ENCODE measurements at regions not wholly inside any gene's neighbourhood (a gene's known extent, or its start where the extent isn't known, plus 50 kb on each side); places are given as distances from the start of the nearest gene placed in this dataset.

- no peak for DNase-seq (ENCODE audit: low spot score)
Measured at GRCh38 chr16:80300876-80301275, 239.9 kb upstream of the DYNLRB2 start.

GRCh38 chr16:80300456-80300855 lies 240.3 kb upstream of the DYNLRB2 start:
- DNase-seq (ENCODE audit: low spot score) = no peak

DNA sequence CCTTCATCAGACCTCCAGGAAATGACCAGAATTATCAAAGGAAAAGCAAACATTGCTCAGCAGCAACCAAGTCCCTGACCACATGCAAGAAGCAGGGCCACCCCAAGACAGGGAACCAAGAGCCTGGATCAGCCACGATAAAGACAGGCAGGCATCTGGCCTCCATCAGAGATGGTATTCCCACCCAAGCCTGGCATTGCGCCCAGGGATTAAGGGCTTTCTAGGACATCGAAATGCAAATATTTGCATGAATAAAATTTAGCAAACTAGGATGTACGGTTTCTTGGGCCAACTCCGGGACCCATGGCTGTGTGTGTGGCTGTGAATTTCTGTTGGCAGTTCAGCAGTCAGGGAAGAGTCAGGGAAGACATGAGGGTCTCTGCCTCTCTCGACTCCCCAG lies 241.4 kb upstream of the DYNLRB2 start:
- peak; percentile 32 for DNase-seq (ENCODE audit: low spot score)

GRCh38 chr16:80298676-80299075 lies 242.1 kb upstream of the DYNLRB2 start:
- no peak for DNase-seq (ENCODE audit: low spot score)

GRCh38 chr16:80296034-80296433 lies 244.8 kb upstream of the DYNLRB2 start:
- no peak for DNase-seq (ENCODE audit: low spot score)

DNA sequence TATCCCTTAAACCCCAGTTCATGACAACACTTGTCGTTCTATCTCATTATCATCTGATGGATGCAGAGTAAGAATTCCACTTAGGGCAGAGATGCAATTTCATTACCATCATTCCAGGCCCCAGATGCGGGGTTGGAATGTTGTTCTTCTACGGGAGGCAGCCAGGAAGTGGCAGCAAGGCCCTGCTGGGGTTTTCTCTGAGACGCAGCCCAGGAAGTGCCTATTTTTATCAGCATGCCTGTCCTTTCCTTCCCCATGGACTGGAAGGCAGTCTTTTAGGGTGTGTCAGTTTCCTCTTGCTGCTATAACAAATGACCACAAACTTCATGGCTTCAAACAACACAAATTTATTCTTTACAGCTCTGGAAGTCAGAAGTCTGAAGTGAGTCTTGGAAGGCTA lies 246.6 kb upstream of the DYNLRB2 start:
- DNase-seq (ENCODE audit: low spot score) = no peak

GRCh38 chr16:80288616-80289015 lies 252.2 kb upstream of the DYNLRB2 start:
- DNase-seq (ENCODE audit: low spot score) = no peak

GRCh38 chr16:80287674-80288073 lies 253.1 kb upstream of the DYNLRB2 start:
- DNase-seq (ENCODE audit: low spot score) = no peak

GRCh38 chr16:80285104-80285503 lies 255.7 kb upstream of the DYNLRB2 start:
- no peak for DNase-seq (ENCODE audit: low spot score)

DNA sequence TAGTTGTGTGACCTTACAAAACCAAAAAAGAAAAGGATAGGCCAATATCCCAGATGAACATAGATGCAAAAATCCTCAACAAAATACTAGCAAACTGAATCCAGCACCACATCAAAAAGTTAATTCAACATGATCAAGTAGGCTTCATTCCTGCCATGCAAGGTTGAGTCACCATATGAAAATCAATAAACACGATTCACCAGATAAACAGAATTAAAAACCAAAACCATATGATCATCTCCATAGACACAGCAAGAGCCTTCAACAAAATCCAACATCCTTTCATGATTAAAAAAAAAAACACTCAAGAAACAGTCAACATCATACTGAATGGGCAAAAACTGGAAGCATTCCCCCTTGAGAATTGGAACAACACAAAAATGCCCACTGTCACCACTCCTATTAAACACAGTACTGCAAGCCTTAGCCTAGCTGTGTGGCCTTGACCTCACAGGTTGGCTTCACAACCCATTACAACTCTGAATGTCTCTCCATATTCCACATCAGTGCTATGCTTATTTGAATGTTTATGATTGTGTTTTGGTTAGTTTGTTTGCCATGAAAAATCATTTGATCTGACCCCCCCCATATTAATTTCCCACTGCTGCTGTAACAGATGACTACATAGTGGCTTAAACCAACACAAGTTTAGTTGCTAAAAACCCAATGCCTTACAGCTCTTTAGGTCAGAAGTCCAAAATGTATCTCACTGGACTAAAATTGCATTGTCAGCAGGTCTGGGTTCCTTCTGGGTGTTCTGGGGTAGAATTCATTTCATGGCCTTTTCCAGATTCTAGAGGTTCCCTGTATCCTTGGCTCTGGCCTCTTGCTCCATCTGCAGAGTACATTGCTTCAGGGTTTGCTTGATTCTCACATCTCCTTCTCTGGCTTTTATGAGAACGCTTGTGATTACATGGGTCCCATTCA lies 257.1 kb upstream of the DYNLRB2 start:
- no peak for DNase-seq (ENCODE audit: low spot score)

- DNase-seq (ENCODE audit: low spot score) = no peak
Measured at GRCh38 chr16:80280557-80280956, 260.2 kb upstream of the DYNLRB2 start.

- no peak for DNase-seq (ENCODE audit: low spot score)
Measured at GRCh38 chr16:80279656-80280055, 261.1 kb upstream of the DYNLRB2 start.

DNA sequence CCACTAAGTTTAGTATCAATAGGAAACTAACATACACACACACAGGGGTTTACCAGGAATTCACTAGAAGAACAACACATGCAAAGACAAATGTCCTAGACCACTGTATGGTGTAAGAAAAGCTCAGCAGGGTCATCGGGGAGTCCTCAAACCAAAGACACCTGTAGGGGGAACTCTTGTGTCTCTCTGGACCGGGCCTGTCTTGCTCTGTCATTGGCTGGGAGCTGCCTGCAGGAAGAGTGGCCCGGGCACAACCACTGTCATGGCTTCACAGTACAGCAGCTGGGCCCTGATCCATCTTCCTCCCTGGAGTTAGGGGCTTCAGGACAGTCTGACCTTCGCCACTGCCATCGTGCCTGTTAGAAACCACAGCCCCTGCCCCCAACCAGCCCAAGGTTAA lies 263.6 kb upstream of the DYNLRB2 start:
- no peak for DNase-seq (ENCODE audit: low spot score)

DNA sequence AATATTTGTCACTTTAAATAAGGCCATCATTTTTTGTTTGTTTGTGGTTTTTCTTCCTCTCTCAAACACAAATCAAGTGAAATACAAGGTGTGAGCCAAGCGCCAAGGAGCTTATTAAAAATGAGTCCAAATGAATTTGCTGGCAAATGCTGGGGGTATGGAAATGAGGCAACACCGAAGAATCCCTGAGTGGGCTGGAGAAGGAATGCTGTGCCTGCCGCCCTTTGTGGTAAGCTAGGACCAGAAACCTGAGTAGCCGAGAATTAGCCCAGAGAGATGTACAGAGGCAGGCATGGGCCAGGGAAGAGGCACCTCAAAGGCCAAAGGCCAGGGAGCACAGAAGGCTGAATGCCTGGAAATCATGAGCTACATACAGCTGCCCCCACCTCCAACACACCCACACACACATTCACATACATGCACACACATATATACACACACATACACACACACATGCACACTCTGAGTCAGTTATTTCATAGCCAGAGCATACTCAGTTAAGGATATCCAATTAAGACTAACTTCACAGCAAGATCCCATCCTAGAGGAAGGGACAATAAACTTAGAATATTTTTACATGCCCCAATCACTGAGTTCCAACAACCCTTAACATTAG lies 266.1 kb upstream of the DYNLRB2 start:
- DNase-seq (ENCODE audit: low spot score) = no peak

- DNase-seq (ENCODE audit: low spot score) = no peak
Measured at GRCh38 chr16:80273635-80274538, 266.9 kb upstream of the DYNLRB2 start.

- DNase-seq (ENCODE audit: low spot score) = peak; percentile 26
Measured at GRCh38 chr16:80265624-80266306, 275.0 kb upstream of the DYNLRB2 start.

GRCh38 chr16:80263848-80264694 lies 276.7 kb upstream of the DYNLRB2 start:
- DNase-seq (ENCODE audit: low spot score) = no peak

GRCh38 chr16:80263181-80263823 lies 277.5 kb upstream of the DYNLRB2 start:
- no peak for DNase-seq (ENCODE audit: low spot score)

DNA sequence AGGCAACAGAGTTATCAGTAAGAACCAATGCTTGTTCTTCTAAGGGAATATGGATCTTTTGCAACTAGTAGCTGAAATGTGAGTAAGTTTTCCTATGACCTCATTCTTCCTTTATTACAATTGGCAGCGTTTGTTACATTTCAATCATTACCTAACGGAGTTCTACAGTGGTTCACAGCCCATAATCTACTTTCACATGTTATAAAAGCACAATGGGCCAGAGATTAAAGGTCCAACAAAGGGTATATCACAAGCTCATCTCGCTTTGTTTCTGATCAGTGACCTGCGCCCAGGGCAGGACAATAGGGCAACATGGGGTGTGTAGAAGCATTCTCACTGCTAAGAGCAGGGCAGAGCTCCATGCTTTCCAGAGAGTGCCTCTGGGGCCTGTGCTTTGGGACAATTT lies 279.9 kb upstream of the DYNLRB2 start:
- no peak for DNase-seq (ENCODE audit: low spot score)

GRCh38 chr16:80259290-80259805 lies 281.4 kb upstream of the DYNLRB2 start:
- DNase-seq (ENCODE audit: low spot score) = no peak
